ENCODE measurements at regions not wholly inside any gene's neighbourhood (a gene's known extent, or its start where the extent isn't known, plus 50 kb on each side); places are given as distances from the start of the nearest gene placed in this dataset.

- TF ChIP-seq CTCF (IDR thresholded peaks at IDR 0.05; ENCODE audit: insufficient read depth, low read length, poor library complexity, severe bottlenecking) (no peak), EZH2phosphoT487 (conservative IDR thresholded peaks at IDR 0.05; ENCODE audit: low read length) (no peak)
Observed at GRCh38 chr13:50451609-50452008, 391.9 kb downstream of the DLEU7 start.

GRCh38 chr13:50452028-50452427 lies 391.5 kb downstream of the DLEU7 start:
- H3K9ac ChIP-seq (ENCODE audit: low read length), result no peak overlapping the region
- H3K36me3 ChIP-seq (ENCODE audit: low read length), result no peaks in the 10 kb centered on the region
- no peak overlapping the region for H2AFZ ChIP-seq (ENCODE audit: low read depth, low read length, severe bottlenecking)
- H3F3A ChIP-seq (ENCODE audit: insufficient read depth), result no peaks in the 10 kb centered on the region
- TF ChIP-seq CTCF (IDR thresholded peaks at IDR 0.05; ENCODE audit: insufficient read depth, low read length, poor library complexity, severe bottlenecking) (no peak), EZH2phosphoT487 (conservative IDR thresholded peaks at IDR 0.05; ENCODE audit: low read length) (no peak)
- no peak overlapping the region for H3K27ac ChIP-seq (ENCODE audit: low read depth, low read length)
- H3K9me2 ChIP-seq (replicated peaks; ENCODE audit: insufficient read depth, low read length), result no peaks in the 10 kb centered on the region
- no peaks in the 10 kb centered on the region for H4K20me1 ChIP-seq (ENCODE audit: low read depth, low read length)
- no peak overlapping the region for H3K4me3 ChIP-seq (ENCODE audit: insufficient read depth, low read length, poor library complexity, severe bottlenecking)
- H3K4me2 ChIP-seq (ENCODE audit: low read depth, low read length, poor library complexity, severe bottlenecking), result no peak overlapping the region
- no peaks in the 10 kb centered on the region for H3K79me2 ChIP-seq (ENCODE audit: insufficient read depth, low read length)
- H3K27me3 ChIP-seq (ENCODE audit: low read length), result no peaks in the 10 kb centered on the region
- H3K9me3 ChIP-seq (ENCODE audit: insufficient read depth, low read length), result no peaks in the 10 kb centered on the region

More at GRCh38 chr13:50451609-50452008, 391.9 kb downstream of the DLEU7 start:
- Histone ChIP-seq H2AFZ (ENCODE audit: low read depth, low read length, severe bottlenecking) (no peak overlapping the region), H3K9ac (ENCODE audit: low read length) (no peak overlapping the region), H3K36me3 (ENCODE audit: low read length) (no peaks in the 10 kb centered on the region), H3K27ac (ENCODE audit: low read depth, low read length) (no peak overlapping the region), H3K79me2 (ENCODE audit: insufficient read depth, low read length) (no peaks in the 10 kb centered on the region), H3K9me2 (replicated peaks; ENCODE audit: insufficient read depth, low read length) (no peaks in the 10 kb centered on the region), H3K27me3 (ENCODE audit: low read length) (no peaks in the 10 kb centered on the region), H3K9me3 (ENCODE audit: insufficient read depth, low read length) (no peaks in the 10 kb centered on the region), H3K4me3 (ENCODE audit: insufficient read depth, low read length, poor library complexity, severe bottlenecking) (no peak overlapping the region), H3F3A (ENCODE audit: insufficient read depth) (no peaks in the 10 kb centered on the region), H4K20me1 (ENCODE audit: low read depth, low read length) (no peaks in the 10 kb centered on the region), H3K4me2 (ENCODE audit: low read depth, low read length, poor library complexity, severe bottlenecking) (no peak overlapping the region)

DNA sequence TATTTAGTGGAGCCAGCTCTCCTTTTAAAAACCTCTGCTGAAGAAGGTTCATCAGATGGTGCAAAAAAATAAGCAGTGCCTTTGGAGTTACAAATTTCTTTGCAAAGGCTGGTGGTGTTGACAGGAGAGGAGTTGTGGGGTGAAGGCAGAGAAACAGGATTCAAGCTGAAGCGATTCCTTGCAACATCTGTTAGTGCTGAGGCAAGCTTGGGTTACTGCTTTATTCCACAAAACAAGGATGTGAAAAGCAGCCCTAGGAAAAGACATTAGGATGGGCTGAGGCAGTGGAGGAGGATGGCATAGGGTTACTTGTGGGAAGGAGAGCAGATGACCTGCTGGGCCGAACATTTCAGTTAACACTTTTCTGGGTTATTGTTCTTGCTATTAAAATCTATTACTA lies 390.7 kb downstream of the DLEU7 start:
- Histone ChIP-seq H2AFZ (ENCODE audit: low read depth, low read length, severe bottlenecking) (no peak overlapping the region), H3K4me3 (ENCODE audit: insufficient read depth, low read length, poor library complexity, severe bottlenecking) (no peak overlapping the region), H3K9me3 (ENCODE audit: insufficient read depth, low read length) (no peaks in the 10 kb centered on the region), H3K9me2 (replicated peaks; ENCODE audit: insufficient read depth, low read length) (no peaks in the 10 kb centered on the region), H3K27ac (ENCODE audit: low read depth, low read length) (no peak overlapping the region), H3K79me2 (ENCODE audit: insufficient read depth, low read length) (no peaks in the 10 kb centered on the region), H3K36me3 (ENCODE audit: low read length) (no peaks in the 10 kb centered on the region), H3K27me3 (ENCODE audit: low read length) (no peaks in the 10 kb centered on the region), H3K4me2 (ENCODE audit: low read depth, low read length, poor library complexity, severe bottlenecking) (no peak overlapping the region), H4K20me1 (ENCODE audit: low read depth, low read length) (no peaks in the 10 kb centered on the region), H3F3A (ENCODE audit: insufficient read depth) (no peaks in the 10 kb centered on the region), H3K9ac (ENCODE audit: low read length) (no peak overlapping the region)
- TF ChIP-seq CTCF (IDR thresholded peaks at IDR 0.05; ENCODE audit: insufficient read depth, low read length, poor library complexity, severe bottlenecking) (no peak), EZH2phosphoT487 (conservative IDR thresholded peaks at IDR 0.05; ENCODE audit: low read length) (no peak)

All from SU-DHL-6 (cell line).